Hematopoietic multipotent progenitor cell treated with erythropoietin and hydrocortisone succinate and interleukin-3 and kit ligand, for 6 days (in vitro differentiated cells): ENCODE measurements at regions not wholly inside any gene's neighbourhood (a gene's known extent, or its start where the extent isn't known, plus 50 kb on each side); places are given as distances from the start of the nearest gene placed in this dataset.

ENCODE experiments used
- DNase-seq: peaks from one replicate; pipeline ENCODE4 v3.0.0-alpha.2; 2015

DNA sequence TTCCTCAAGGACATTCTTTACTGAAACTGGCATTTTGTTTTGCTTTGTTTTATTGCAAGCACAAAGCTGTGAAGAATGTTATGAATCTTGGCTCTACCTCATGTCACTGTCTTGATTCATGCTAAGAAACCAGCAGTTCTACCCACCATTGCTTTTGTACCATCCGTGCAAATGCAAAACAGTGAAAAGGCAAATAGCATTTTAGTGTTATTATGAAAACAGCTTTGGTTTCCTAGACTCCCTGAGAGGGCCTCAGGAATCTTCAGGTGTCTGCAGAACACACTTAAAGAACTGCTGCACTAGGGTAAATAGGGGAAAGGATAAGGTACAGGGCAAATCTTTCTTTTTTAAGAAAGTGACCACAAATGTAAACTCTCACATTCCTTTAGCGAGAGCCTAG is 318.9 kb downstream of the AHR start:
- DNase-seq: no peak

DNA sequence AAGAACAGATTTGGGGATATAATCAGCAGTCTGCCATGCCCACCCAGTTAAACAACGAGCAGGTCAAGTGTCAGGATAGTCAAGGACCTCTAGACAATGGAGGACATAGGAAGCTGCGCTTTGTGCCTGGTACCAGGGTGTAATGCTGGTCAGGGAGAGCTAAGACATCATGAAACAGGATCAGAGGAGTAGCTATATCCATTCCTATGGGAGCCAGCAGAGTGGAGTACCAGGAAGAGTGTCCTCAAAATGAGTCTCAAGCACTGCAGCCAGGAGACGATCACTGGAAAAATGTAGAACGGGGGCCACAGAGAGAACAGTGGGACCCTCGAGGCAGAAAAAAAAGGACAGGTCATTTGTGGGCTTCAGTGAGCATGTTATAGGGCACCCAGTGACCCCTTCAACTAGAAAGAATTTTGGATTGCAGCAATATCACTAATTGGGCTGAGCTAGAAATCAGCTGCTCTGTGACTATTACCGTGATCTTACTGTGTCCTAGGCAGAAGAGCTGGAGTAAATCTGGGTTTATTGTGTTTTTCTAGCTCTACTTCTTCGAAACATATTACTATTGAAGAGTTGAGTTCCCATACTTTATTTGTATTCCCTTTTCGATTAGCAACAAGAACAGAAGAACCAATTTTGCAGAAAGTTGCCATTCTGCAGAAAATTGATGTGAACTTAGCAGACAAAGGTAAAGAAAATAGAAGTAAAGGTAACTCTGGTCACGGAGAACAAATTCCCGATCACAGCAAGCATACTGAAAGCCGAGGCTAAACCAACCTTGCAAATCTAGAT is 319.6 kb downstream of the AHR start:
- no peak for DNase-seq

DNA sequence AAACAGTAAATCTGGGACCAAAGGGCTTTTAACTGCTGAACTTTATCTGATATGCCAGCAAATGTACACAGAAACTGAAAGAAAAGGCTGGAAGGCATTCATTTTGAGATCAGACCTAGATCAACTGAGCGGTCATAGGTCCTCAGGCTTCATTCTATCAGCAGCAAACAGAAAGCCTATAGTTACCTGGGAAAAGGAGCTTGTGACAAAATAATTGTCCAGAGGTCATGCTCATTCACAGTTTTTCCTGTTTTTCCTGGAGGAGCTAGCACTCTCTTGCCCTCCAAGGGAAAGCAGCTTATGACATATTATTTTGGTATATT is 320.2 kb downstream of the AHR start:
- no peak for DNase-seq

DNA sequence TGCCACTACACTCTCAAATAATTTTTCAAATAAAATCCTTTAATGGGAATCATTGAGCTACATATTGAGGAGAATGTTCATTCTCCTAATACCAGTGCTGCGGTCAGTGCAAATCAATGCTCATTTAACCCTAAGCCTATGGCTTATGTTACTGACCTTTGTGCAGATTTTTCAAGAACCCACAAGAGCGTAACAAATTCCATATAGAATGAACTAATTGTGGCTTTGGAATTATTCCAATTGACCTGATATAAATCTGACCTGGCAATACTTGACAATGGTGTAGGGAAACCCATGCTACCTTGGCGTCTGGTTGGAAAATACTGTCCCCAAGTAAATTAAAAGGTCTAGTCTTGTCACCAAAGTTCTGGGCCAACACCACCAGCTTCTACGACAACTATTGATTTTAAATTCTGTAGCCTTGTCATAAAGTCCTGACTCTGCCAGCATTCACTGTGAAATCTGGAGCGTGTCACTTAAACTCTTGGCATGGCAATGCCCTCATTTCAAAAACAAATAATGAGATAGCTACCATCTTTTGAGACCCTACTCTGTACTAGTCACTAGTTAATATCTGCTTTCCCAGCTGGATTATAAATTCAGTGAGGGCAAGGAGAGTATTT is 320.9 kb downstream of the AHR start:
- DNase-seq: no peak

DNA sequence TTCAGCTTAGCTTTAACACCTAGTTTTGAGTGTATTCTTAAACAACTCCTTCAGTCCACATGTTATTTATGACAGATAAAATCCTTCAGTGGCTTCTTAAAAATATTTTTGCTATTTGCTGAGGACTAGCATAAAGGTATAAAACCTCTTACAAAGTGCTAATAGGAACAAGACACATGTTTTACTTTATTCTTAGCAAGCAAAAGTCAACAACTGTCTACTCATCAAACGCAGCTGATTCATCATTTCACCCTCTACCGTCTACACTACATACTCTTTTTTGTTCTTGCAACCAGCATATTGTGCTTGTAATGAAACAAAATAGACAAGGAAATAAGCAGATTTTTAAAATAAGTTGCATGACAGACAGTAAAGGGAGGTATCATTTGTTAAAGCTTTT is 319.7 kb downstream of the SNX13 start:
- DNase-seq: no peak

DNA sequence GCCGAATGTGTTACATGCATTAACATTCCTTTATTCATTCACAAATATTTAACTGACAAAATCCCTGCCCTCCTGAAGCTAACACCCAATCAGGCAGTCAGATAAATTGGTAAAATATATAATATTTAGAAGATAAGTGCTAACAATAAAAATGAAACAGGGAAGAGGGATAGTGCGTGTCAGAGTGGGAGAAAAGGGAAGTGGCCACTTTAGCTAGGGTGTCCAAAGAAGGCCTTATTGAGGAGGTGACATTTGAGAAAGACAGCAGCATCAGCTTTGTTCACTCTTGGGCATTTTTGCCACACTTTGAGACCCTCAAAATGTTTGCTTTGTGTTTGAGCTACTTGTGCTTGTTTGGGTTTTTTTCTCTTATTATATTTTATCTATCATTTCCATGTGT is 317.8 kb downstream of the SNX13 start:
- no peak for DNase-seq

DNA sequence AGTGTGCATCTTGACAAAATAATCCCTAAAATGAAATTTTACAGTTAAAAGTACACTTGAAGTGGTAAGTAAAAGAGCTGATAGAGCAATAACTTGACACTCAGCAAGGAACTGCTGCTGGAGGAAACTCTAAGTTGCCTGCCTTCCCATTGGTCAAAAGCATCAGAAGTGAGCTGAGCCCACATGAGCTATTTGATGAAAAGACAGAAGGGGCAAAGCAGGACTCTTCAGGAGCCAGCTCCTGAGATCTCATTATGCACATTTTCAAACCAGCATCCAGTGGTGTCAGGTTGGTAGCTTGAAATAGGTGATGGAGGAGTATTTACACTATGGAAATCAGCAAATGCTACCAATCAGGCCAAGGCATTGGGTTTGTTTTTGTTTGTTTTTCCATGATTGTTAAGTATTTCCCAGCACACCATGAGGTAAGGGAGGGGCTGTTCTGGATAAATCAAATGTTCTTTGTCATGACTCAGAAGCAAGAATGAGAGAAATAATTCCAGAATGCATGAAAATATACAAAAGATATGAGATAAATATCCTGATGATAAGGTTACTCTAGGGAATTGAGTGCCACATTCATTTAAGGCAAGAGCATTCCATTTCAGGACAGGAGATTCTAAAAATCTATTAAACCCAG is 316.6 kb downstream of the SNX13 start:
- no peak for DNase-seq

DNA sequence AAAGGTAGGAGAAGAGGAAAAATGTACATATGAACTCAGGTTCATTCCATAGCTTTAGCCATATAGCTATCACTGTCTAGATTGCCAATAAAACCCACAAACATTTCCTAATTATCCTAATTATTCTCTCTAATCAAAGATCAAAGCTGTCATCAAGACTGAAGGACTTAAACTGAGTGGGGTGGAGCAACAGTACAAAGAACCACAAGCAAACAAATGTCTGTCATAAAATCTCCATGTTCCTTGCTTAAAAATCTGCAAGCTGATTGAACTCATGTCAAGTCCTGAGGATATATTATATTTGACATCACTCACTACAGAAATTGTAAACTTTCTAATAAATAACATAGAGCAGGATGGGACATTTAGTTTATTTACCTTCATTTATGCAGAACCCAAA is 315.9 kb downstream of the SNX13 start:
- DNase-seq: no peak

DNA sequence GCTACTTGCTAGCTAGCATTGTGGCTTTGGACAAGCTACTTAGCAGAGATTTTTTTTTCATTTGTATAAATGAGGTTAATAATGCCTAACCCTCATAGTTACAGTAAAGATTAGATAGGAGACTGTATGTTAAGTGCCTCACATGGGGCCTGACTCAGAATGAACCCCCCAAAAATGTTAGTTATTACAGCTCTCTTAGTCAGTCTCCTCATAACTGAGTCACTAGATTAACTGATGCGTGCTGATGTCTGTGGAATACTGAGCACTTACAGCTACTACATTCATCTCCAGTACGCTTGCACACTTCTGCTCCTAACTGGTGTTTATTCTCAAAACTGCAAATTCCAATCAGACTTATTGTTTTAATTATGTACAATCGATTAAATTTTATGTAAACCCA is 315.3 kb downstream of the SNX13 start:
- DNase-seq: no peak

DNA sequence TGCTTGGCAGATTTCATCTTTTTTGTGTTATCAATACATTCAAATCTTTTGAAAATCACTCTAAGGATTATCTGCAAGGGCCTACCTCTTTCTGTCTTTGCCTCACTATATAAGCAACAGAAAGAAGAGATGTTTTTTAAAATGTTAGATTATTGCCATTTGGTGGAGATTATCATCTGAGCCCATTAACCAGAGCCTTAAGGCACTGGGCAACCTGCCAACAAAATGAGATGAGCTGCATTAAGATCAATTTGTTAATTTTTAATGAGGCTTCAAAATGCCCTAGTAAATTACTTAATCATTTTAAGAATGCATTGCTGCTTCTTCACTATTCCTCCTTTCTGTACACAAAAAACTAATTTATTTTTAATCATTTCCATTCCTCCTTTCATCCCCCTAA is 314.1 kb downstream of the SNX13 start:
- peak; percentile 13 for DNase-seq

DNA sequence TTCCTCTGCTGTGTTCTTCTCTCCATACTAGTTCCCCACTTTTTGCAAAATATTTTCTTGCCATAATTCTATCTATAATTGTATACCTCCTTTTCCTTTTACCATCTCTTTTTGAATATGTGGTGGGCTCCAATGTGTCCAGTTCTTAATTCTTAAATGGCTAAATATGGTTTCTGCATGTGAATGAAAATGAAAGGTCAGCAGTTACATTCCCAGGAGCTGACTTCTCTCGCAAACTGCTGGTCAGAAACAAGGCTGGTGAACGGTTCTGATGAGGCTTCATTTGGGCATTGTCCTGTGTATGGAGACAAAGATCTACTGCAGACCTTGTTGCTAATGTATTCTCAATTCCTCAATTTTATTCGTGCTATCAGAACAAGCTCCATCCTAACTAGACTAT is 309.2 kb downstream of the SNX13 start:
- DNase-seq: no peak

DNA sequence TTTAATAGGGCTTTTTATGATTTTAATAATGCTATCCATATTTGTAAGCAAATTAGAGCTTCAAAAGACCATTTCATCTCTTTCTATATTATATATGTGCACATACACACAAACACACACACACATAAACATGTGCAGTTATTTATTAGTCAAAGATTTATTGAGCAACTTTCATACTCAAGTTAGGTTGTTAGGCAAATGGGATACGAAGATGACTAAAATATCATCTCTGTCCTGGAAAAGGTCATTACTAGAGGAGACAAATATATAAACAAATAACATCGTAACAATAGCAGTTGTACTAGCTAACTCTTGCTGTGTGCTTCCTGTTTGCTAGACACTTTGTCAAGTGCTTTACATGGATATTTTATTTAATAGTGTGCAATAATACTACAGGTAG is 307.9 kb downstream of the SNX13 start:
- DNase-seq: no peak

DNA sequence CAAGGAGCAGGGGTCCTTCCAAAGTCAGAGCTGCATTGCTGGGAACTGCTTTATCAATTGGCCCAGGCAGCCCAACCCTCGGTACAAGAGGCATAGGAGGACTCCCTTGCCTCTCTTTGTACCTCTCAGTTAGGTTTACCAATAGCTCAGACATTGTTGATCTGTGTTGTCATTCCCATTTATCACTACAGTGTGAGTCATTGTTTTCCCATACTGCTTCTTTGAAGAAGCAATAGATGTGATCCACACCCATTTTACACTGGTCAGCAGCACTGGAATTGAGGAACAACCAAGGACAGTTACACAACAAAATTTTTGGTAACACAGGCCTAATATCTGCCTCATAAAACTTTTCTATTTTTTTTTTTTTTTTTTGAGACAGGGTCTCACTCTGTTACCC is 307.2 kb downstream of the SNX13 start:
- DNase-seq: no peak

DNA sequence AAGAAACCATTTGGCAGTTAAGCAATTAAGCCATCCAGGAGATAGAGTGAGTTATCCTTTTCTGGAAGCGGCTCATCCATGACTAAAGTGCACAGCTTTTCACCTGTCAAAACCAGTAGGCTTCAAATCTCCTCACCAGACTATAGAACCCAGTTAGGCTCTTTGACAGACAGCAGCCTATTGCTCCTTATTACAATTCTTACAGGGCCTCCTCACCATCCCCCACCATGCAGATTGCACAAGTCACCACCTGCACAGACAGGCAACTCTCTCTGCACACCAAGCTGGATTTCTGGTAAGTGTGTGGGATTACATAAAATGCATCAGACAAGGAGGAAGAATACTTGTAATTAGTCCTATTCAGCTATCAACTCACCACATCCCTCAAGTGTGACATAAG is 301.6 kb downstream of the SNX13 start:
- DNase-seq: peak; percentile 15

DNA sequence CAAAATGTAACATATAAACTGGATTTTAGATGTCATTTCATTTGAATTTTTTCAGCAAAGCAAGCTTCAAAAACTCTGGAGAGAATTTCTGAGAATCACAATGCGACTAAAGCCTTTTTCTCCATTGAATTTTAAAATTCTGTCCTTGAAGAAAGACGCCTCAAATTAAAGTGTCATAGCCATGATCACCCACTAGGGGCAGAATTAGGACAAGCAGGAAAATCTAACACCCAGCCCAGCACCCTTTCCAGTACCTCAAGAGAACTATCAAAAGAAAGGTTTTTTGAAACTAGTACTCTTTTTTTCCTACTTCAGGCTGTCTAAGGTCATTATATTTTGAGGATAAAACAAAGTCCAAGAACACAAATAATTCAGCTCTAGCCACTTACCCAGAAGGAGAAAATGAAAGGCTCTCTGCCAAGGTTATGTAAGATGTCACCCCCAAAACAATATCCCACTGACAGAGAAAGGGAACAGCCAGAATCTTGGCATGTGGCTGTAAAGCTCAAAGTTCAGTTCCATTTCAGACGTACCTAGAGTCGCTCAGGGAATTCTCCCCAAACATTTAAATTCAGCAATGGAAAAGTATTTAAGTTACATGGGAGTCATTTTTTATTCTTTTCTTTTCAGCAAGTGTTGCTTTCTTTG is 299.4 kb downstream of the SNX13 start:
- peak; percentile 65 for DNase-seq

DNA sequence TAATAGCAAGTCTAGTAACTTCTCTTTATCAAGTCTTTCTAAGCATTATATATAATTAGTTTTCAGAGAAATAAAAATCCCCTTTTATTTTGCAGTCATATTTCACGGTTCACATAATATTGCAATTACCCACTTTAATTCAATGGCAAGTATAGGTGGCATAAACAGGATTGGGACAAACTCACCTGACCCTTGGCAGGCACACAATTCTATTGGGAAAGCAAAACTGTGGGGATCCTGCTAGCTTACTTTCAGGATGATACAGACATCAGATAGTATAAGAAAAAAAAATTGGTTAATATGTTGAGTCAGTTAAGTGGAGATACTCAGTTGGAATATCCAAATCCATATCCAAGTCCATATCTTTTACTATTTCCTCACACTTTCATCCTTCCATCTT is 294.8 kb downstream of the SNX13 start:
- no peak for DNase-seq

DNA sequence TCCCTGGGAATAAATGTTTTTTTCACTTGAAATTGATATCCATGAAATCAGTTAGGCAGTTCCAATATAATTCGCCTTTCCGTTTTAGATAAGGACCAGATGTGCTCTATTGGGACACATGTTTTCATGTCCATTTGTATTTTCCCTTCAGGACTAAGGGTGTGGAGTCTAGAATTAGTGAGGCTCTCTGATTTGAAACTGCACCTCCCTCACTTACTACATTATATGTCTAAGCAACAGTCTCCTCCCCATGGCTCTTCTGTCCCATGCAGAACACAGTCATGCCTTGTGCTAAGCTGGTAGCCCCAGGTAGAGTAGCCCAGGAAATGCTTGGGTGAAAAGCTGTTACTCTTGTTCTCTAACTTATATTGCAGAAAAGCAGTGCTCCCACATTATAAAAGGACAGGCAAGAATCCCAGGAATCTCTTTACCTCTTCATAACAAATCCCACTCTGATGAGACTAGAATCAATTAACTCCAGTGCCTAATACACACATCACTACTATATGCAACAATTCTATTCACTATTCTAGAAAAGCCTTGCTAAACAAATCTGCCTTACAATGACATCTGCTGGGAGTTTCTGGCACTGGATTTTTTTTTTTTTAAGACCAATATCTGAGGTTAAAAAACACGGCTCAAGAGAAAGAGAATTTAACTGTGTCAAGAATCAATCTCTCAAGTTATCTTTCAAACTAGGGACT is 293.9 kb downstream of the SNX13 start:
- peak; percentile 5 for DNase-seq

DNA sequence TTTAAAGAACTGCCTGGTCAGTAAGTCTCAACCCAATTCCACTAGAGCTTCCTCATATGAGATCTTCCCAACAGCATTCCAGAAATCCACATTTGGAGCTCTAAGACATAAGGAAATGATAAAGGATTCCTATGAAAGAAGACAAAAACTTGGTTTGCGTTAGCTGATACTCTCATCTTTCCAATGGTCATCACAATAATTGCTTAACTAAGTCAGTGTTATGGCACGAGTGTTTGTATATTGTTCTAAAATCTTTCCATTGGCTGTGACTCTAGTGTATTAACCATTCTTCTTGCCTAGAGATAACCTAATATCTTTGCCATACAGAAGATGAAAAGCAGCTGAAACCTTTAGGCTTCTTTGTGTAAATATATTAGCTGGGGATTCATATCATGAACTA is 289.0 kb downstream of the SNX13 start:
- DNase-seq: no peak

DNA sequence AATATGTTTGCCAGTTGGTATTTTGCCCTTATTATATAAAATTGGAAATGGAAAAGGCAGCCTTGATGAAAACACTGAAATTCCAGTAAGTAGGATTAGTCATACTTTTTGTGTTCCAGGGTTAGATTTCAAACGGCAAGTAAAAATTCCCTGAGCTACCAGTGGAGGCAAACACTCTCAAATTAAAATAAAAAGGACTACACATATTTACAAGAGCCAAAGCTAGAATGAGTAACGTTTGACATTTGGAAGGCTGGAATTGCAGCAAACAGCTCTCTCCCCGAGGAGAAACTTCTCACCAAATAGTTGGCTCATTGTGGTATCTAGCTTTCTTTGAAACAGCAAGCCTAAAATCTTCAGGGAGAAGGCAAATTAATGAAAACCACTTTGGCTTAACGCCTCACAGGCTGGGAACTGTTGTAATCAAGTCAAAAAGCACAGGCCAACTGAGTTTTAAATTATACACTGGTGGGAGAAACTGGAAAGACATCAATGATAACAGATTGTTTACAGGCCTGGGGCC is 288.4 kb downstream of the SNX13 start:
- DNase-seq: no peak

DNA sequence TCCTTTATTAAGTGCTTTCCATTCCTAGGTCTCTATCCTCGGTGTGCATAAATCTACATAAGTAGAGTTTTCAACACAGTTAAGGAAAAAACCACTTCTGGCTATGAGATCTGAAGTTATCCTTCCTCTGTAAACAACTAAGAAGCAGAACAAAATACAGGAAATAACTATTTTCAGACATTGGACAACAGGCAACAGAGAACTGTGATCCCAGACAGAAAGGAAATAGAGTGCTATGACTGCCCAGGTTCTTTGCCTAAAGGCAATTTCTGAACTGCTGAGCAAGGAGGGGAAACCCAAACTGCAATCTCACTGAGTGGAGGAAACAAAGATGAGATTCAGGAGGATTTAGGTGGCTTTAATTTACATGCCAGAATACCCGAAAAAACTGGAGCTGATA is 285.4 kb downstream of the SNX13 start:
- DNase-seq: no peak

DNA sequence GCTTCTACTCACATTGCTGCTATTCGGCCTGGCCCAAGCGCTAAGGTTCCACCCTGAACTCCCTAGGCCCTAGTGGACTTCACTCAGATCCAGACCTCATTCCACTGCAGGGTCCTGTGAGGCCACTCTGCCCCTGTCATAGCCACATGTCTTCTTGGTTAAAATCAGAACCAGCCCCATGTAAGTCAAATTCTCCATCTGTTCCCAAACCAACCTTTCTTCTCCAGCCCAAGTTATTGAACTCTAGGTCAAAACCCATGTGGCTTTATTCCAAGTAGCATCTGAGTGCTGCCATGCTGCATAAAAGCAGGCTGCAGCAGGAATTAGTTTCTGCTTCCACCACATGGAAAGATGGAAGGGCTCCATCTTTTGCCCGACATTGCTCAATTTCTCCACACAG is 281.2 kb downstream of the SNX13 start:
- no peak for DNase-seq

DNA sequence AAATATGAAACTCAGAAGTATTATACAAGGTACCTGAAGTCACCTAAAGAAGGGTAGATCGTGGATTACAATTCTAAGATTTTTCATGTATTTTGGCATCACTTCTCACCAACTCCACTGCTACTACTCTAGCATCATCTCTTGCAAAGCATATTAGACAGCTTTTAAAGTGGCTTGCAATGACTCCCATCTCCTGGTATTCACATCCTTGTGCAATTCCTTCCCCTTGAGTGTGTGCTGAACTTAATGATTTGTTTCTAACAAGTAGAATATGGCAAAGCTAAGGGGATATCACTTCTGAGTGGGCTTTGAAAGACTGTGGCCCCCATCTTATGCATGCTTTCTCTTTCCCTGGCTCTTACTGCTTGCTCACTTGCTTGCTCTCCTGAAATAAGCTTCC is 280.2 kb downstream of the SNX13 start:
- no peak for DNase-seq

DNA sequence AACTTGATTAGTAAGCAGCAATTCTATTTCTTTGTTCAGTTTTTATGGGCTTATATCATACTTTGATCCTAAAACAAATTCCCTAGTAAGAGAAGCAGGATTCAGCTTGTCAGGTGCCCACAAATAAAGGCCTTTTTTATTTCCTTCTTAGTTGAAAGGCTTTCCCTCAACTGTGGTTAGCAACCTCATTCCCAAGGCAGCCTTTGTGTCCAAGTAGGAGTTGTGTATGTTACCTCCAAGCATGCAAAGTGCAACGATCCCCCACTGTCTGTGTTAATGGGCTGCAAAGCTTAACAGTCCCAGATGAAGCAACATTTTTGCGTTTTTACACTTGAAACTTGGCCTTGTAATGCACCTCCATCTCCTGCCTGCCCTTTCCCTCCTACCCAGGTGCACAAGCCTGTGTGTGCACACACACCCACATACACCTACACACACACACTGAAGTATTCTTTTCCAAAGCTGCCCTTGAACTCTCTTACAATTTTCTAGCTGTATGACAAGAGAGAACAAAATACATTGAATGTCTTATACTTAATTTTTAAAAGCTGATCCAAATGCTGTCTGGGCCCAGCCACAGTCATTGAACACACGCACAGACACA is 278.2 kb downstream of the SNX13 start:
- DNase-seq: no peak
